Activated CD4-positive, alpha-beta T cell treated with anti-CD3 and anti-CD28 coated beads, Interleukin-2, amount 50 U/mL, for 48 hours (primary cell): ENCODE measurements at regions not wholly inside any gene's neighbourhood (a gene's known extent, or its start where the extent isn't known, plus 50 kb on each side); places are given as distances from the start of the nearest gene placed in this dataset.

Experiments
- DNase-seq, 2 experiments: peaks; one replicate each; pipeline ENCODE4 v3.0.0-alpha.2; 2020

DNA sequence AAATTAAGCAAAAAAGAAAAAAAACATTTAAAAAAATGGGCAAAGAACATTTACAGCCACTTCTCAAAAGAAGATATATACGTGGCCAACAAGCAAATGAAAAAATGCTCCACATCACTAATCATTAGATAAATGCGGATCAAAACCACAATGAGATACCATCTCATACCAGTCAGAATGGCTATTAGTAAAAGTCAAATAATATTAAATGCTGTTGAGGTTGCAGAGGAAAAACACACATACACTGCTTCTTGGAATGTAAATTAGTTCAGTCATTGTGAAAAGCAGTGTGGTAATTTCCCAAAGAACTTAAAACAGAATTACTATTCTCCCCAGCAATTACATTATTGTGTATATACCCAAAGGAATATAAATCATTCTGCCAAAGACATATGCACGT, 1189.0 kb downstream of the PCDH18 start:
- DNase-seq = no peak

DNA sequence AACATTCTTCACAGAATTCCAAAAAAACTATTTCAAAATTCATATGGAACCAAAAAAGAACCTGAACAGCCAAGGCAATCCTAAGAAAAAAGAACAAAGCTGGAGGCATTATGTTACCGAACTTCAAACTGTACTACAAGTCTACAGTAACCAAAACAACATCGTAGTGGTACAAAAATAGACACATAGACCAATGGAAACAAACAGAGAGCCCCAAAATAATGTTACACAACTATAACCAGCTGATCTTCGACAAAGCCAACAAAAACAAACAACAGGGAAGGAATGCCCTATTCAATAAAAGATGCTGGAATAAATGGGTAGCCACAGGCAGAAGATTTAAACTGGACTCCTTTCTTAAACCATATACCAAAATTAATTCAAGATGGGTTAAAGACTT, 1189.6 kb downstream of the PCDH18 start:
- no peak for DNase-seq

DNA sequence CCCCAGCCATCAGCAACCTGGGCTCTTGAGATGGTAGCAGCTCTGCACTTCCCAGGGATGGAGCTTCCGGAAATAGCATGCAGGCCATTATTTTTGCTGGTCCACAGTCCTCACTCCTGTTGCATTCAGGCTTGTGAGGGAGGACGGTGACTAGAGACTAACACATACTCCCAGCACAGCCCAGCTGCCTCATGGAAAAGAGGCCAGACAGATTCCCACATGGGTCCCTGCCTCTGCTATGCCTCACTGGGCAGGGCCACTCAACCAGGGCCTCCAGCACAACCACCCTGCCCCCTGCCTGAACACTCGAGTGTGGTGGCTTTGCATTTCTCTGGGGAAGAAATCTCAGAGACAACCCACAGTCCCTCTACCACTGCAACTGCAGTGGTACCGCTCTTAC, 1195.1 kb downstream of the PCDH18 start:
- no peak for DNase-seq

DNA sequence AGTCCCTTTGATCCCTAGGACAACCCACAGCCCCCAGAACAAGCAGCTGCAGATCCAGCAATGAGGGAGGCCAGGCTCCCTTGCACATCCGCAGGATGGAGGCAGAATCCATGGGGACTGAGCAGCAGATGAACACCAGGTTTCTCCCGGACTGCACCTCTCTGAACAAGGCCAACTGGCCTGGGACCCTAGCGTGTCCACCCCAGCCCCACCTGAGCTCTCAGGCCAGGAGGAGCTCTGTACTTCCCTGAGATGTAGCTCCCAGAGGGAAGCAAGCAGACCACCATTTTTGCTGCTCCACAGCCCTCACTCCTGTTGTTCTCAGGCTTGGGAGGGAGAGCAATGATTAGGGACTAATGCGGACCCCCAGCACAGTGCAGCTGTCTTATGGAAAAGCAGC, 1195.8 kb downstream of the PCDH18 start:
- no peak for DNase-seq

DNA sequence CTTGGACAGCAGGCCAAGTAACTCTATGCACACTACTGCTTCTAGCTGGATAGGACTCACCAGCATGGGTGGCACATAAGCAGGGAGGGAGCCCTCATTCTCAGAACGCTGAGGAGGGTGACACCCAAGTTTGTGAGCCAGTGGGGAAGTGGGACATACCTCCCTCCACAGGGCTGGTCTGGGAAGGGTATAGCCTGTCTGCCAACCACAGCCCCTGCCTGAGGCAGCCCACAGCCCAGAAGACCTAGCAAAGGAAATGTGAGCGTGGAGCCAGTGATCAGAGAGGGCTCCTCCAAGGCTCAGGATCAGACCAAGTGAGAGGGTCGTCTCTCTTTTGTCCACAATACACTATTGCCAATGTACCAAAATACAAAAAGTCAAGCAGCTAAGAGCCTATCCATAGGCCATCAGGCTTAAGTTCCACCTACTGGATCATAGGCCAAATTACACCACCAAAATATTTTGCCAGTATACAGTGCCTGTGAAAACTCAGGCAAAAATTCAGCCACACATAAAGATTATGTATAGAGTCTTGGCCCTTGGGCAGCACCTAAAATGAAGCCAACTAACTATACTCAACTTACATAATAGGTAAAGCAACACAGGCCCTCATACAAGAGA, 1203.1 kb downstream of the PCDH18 start:
- no peak for DNase-seq

DNA sequence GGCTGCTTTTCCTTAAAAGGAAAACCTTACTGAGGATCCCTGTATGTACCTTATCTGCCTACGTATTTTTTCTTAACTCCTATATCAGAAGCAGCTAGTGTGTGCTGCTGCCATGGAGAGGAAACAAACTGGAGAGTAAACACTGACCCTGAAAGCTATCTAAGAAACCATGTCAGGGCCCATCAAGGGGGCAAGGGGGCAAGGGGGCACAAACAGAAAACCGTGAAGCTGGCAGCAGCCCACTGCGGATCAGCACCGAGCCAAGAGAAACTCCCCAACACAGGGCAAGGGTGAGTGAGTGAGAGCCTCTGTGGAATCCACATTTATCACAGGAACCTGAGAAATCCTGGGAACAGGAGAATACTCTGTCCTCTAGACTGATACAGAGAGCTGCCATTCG, 1204.2 kb downstream of the PCDH18 start:
- no peak for DNase-seq

DNA sequence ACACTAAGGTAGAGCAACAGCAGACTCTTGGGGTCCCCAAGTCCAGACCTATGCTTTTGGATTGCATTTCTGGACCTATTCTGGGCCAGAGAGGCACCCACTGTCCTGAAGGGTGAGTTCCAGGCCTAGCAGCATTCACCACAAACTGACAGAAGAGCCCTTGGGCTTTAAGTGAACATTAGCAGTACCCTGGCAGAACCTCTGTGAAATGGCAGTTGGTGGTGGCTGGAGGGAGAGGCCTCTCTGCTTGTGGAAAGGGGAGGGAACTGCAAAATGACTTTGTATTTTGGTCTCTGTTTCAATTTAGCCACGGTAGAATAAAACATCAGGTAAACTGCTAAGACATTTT, 1211.9 kb downstream of the PCDH18 start:
- no peak for DNase-seq

DNA sequence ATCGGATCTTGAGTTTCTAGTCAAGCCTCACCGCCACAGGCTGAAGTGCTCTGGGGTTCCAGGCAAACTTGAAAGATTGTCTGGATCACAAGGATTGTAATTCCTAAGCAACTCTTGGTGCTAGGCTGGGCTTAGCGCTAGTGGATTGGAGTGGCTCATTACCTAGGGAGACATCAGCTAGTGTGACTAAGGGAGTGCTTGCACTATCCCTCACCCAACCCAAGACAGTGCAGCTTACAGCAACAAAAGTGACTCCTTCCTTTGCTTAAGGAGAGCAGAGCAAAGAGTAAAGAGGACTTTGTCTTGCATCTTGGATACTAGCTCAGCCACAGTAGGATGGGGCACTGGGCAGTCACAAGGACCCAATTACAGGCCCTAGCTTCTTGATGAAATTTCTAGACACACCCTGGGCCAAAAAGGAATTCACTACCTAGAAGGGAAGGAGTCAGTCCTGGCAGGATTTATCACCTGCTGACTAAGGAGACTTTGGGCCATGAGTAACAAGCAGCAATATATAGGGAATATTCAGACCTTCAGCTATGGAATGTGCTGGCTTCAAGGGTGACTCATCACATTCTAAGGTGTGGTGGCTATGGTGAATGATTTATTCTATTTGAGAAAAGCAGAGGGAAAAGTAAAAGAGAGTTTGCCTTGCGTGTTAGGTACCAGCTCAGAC, 1212.4 kb downstream of the PCDH18 start:
- no peak for DNase-seq

DNA sequence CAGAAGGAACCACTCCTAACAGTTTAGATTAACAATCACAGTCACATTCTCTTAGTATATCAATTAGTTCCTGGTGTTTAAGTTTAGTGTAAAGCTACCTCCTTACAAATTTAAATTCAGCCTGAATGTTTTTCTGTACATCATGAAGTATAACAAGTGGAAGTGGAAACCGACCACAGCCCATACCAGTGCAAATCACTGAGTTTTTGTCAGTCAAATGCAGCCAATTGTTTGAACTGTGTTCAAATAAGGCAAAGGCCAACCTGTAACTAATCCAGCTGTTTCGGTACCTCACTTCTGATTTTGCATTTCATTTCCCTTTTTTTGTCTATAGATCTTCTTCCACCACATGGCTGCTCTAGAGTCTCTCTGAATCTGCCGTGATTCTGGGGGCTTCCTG, 1215.3 kb downstream of the PCDH18 start:
- DNase-seq = no peak

DNA sequence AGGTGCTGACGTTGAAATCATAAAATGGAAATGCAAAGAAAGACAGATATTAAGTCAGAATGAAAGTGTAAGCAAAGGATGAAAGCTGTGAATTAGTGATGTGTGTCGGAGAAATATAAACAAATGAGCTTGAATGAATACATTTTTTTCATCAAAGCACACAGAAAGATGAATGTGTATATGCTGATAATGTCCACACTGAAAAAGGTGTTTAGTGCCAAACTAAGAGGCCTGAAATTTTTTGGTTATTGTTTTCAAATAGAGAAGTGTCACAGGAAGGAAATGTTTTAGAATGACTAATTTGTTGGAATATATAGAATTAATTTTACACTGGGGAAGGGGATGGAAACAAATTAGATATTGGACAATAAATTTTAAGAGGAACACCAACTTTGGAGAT, 1217.6 kb downstream of the PCDH18 start:
- no peak for DNase-seq

DNA sequence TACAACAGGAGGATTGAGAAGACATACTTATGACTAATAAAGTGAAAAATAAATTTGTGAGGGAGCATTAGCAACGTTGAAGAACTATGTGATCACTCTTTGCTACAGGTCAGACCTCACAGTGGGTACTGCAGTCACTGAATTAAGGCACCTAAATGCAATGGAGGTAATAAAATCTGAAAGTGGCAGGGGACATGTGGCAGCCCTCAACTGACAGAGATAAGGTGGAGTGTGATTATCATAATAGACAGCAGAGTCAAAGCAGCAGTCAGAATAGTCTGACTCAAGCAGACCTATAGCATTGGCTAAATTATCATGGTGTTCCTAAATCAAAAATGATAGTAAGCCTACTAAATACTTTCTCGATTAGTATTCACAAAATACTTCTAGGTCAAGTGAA, 1220.5 kb downstream of the PCDH18 start:
- no peak for DNase-seq

DNA sequence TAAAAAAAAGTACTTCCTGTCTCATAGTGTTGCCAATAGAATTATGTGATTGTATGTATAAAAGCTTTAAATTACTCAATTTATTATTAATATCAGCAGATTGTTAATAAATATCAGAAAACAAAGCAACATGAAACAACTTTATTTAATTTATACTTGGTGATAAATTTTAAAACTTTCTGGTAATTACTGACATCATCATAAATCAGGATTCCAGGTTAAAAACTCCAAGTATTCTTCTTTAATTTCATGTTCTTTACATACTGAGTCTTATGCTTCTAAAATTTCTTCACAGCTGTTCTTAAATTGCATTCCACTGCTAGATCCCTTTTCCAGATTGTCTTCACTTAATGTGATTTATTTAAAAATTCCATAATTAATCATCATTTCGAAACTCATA, 1224.5 kb downstream of the PCDH18 start:
- DNase-seq = no peak

DNA sequence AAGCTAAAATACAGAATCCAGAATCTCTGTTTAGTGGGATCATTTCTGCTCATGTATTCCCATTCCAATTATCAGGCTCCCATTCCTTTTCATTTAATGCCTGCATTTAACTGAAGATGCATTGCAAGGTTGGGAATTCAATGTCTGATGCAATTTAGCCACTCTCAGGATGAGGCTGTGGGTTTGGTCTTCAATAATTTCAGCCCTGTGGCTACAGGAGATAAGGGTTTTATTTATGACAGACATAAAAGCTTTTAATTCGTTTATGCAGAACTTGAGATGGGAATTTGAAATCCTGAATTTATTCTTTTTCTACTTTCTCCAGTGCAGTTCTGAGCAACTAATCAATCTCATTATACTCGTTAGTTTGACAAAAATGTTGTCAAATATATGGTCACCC, 1225.9 kb downstream of the PCDH18 start:
- DNase-seq = no peak

DNA sequence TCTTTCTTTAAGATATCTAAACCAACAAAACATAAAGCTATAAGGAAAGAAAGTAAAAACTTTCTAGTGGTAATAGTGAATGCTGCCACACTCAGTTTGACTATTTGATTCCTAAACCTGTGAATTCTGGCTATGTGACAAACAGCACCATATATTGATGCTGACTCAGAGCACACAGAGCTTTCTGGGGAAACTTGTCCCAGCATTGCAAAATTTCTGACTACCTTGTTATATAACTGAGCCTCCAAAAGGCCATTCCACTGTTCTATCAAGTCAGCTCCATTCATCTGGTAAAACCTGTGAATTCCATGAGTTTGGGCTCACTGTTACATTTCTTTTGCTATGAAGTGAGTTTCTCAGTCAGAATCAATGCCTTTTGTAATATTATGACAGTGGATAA, 1229.7 kb downstream of the PCDH18 start:
- DNase-seq = no peak

DNA sequence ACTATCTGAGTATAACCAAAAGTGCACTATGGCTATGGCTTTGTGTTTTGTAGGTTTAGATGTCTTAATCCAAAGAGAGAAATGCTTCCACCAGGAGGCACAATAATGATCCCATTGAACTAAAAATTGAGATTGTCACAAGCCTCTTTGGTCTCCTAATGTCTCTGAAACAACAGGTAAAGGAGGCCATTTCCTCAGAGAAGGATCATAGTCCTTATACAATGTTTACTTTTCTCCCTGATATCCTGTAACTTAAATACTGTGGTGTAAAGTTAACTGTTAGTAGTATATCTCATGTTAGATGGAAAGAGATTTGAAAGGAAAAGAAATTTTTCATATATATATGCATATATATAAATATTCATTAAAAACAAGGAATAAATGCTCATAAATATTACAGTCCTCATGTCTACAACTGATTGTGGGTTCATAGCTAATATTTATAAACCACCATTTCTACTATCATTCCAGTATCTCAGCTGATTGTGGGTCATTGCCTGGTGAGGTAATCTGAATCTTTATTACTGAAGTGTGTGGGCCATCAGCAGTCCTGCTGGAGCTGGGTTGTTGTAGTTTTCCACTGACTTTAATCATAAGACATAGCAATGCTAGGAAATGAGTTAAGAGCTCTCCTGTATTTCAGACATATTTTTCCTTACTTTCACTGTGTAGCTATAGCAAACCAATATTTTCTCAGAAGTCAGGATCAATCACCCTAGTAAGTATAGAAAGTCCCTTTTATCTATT, 1230.4 kb downstream of the PCDH18 start:
- no peak for DNase-seq

DNA sequence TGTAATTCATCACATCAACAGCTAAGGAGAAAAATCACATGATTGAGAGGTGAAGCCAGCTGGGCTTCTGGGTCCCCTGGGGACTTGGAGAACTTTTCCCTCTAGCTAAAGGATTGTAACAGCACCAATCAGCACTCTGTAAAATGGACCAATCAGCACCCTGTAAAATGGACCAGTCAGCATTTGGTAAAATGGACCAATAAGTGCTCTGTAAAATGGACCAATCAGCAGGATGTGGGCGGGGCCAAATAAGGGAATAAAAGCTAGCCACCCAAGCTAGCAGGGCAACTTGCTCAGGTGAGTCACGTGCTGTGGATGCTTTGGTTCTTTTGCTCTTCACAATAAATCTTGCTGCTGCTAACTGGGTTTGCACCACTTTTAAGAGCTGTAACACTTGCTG, 1248.3 kb downstream of the PCDH18 start:
- DNase-seq = no peak

DNA sequence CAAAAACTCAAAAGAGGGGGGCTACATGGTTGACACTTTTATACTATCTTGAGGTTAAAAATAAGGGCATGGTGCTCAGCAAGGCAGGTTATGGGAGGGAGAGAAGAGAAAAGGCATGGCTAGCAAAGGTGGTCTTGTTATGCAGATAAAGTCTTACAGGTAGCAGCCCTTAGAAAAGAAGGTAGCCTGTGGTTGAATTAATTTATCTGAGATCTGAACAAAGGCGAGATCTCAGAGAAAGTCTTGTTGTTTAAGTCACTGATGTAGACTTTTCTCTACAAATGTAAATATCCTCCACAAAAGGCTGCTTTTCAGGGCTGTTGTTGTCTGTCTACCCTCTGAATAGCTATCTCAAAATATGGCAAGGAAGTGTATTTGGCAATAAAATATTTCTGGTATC, 1250.4 kb downstream of the PCDH18 start:
- no peak for DNase-seq

DNA sequence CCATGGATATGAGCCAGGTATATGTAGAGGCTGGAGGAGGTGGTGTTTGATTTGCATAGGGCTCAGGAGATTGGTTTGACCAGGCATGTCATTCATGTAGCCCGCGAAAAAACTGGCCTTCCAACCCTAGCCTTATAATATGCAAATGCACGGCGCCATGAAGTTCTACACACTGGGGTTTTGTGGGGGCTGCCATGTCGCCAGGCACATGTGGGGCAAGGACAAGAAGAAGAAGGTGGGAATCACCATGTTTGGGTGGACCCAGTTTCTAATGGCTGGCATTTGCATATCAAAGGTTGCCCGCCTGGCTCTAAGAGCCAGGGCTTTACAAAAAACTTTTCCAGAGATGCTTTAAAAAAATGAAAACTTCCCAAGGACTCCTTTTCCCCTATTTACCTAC, 1251.0 kb downstream of the PCDH18 start:
- DNase-seq = no peak

DNA sequence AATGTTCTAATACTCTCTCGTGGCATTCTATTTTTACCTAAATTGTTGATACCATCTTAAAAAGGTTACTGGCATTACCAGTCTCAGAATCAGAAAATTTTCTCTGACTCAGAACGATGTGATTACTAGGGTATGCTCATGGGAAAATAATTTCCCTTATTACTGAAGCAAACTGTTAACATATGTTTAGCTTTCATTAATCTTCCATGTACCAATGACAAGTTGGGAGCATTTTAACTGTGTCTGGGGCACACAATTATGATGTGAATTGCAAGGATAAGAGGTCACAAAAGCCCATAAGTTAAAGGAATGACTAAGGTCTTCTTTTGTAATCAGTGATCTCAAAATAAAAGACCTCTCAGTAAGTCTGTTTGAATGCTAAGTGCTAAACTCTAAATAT, 1254.6 kb downstream of the PCDH18 start:
- no peak for DNase-seq

DNA sequence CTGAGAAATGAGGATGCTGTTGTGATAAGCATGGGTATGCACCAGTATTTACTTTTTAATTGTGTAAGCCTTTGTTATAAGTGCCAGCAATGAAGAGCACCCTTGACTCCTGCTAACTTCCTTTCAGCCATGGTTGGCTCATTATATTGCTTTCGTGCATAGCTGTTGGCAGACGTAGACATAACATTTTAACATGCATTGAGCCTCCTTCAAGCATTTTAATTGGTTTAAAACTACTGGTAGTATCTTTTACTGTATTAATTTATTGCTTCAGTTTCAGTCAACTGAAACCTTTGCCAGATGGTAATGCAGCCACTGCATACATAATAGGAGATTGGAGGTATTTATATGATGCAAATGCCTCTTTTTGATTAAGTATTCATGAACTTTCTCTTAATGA, 1285.4 kb downstream of the PCDH18 start:
- no peak for DNase-seq

DNA sequence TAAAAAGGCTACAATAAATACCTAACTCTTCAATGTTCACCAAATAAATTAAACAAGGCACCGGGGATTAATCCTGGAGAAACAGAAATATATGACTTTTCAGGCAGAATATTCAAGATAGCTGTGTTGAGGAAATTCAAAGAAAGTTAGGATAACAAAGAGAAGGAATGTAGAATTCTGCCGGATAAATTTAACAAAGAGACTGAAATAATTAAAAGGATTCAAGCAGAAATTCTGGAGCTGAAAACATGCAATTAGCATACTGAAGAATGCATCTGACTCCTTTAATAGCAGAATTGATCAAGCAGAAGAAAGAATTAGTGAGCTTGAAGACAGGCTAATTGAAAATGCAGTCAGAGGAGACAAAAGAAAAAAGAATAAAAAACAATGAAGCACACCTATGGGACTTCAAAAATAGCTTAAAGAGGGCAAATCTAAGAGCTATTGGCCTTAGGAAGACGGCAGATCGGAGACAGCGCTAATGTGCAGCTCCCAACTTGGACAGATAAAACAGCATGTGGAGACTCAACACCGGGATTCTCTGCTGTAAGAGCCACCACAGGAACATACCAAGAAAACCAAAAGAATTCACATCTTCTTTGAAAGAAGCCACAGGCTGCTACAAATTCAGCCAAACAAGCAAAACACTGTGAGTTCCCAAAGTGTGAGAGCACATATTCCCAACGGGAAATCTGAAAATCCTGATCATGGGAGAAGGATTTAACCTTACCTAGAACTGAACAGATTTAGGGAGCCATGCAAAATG, 1290.9 kb downstream of the PCDH18 start:
- no peak for DNase-seq

DNA sequence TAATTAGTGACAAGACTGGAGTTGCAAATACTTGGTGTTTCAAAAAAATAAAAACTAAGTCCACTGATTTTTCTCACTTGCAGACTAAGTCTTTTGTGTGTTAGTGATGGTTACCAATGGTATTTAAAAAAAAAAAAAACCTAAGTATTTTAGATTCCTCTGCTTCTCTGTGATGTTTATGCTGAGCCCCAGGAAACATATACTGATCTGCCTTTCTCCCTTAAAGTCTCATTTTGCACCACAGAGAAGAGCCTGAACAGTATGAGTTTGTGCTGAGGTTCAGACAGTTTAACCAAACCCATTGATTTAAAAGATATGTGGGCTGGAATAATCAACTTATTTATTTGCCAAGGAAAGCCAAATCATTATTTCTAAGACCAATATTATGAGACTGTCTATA, 1305.0 kb downstream of the PCDH18 start:
- no peak for DNase-seq

DNA sequence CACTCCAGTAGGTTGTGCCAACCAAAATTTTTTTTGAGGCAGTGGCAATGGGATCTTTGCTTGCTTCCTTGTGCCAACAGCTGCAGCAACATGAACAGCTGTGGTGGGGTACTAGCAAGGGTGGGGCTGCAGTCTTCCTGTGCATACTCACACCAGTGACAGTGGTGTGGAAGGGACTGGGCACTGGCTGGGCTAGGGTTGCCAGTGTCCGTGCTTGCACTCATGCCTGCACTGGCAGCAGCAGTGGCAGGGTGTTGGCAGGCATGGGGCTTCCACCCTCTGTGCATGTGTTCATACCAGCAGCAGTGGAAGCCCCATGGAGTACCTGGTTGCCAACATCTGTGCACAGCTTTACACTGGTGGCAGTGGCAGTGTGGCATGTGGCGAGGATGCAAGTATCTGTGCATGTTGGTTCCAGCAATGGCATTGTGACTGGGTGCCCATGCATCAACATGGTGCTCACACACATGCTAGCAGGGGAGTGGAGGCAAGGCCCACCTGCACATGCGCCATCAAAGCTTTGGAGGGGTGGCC, 1312.6 kb downstream of the PCDH18 start:
- no peak for DNase-seq

DNA sequence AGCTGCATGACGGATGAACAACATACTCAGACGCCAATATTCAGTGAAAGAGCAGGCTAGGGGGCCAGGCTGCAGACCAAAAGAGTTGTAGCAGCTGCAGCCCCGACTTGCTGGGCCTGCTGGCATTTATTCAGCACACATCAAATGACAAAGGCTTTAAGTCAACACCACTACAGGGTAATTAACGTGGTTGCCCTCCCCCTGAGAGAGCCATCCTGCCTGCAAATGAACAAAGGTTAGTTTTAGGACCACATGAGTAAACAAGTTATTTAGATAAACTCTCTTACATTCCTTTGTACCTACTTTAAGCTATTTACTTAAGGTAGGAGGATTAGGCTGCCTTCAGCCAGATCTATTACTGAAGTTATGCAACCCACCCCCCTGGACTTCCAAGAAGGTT, 1329.1 kb downstream of the PCDH18 start:
- DNase-seq = no peak
